Muscle of arm (tissue), 1 donor: ENCODE measurements at regions not wholly inside any gene's neighbourhood (a gene's known extent, or its start where the extent isn't known, plus 50 kb on each side); places are given as distances from the start of the nearest gene placed in this dataset.

Experiments
- DNase-seq: peaks from one replicate; pipeline ENCODE4 v3.0.0-alpha.2; 2013

- DNase-seq, result no peak
These were observed 498.1 kb upstream of the TNC start for GRCh38 chr9:115615821-115616665.

- no peak for DNase-seq
These were observed 498.8 kb upstream of the TNC start for GRCh38 chr9:115616666-115617239.

GRCh38 chr9:115625251-115625650 lies 507.3 kb upstream of the TNC start:
- no peak for DNase-seq

GRCh38 chr9:115625954-115626353 lies 508.0 kb upstream of the TNC start:
- DNase-seq, result no peak

GRCh38 chr9:115627511-115627910 lies 509.6 kb upstream of the TNC start:
- DNase-seq, result no peak

- no peak for DNase-seq
These were observed 510.5 kb upstream of the TNC start for GRCh38 chr9:115628426-115628825.

GRCh38 chr9:115629879-115630840 lies 512.2 kb upstream of the TNC start:
- no peak for DNase-seq

- DNase-seq, result no peak
These were observed 514.4 kb upstream of the TNC start for GRCh38 chr9:115632391-115632790.

GRCh38 chr9:115633104-115633503 lies 515.1 kb upstream of the TNC start:
- DNase-seq, result no peak

GRCh38 chr9:115635680-115636383 lies 517.8 kb upstream of the PAPPA start:
- no peak for DNase-seq

- no peak for DNase-seq
These were observed 517.0 kb upstream of the PAPPA start for GRCh38 chr9:115636596-115636995.

GRCh38 chr9:115637661-115638060 lies 515.9 kb upstream of the PAPPA start:
- DNase-seq, result no peak

GRCh38 chr9:115640887-115641286 lies 512.7 kb upstream of the PAPPA start:
- DNase-seq, result no peak

GRCh38 chr9:115642285-115642684 lies 511.3 kb upstream of the PAPPA start:
- DNase-seq, result no peak

- no peak for DNase-seq
These were observed 509.5 kb upstream of the PAPPA start for GRCh38 chr9:115643948-115644727.

GRCh38 chr9:115649991-115650472 lies 503.6 kb upstream of the PAPPA start:
- peak; percentile 38 for DNase-seq

GRCh38 chr9:115650768-115651167 lies 502.8 kb upstream of the PAPPA start:
- no peak for DNase-seq

- DNase-seq, result no peak
These were observed 502.1 kb upstream of the PAPPA start for GRCh38 chr9:115651461-115651860.

GRCh38 chr9:115653171-115653606 lies 500.4 kb upstream of the PAPPA start:
- DNase-seq, result no peak

GRCh38 chr9:115657695-115658094 lies 495.9 kb upstream of the PAPPA start:
- no peak for DNase-seq

GRCh38 chr9:115665519-115665918 lies 488.1 kb upstream of the PAPPA start:
- DNase-seq, result no peak
